Spleen (tissue), 11 donors: ENCODE measurements at regions not wholly inside any gene's neighbourhood (a gene's known extent, or its start where the extent isn't known, plus 50 kb on each side); places are given as distances from the start of the nearest gene placed in this dataset.

Experiments used
- DNase-seq: peaks from one replicate; pipeline ENCODE4 v3.0.0-alpha.2; 2020
- H3K27ac ChIP-seq, 8 donors: fragments of 200-600 bp; sonication (generic) in 7 of 8; 1 replicate in 4 of 8; 2 replicates in 4 of 8; pipeline versions ENCODE4 v1.5.0 to v1.8.0; 2016 to 2021; ENCODE audit warnings: inconsistent platforms in 4 of 8, mild to moderate bottlenecking in 4 of 8, moderate library complexity in 1 of 8
- H3K27me3 ChIP-seq, 7 donors: fragments of 200-600 bp; sonication (generic) in 6 of 7; replicated peaks in 1 of 7; 1 replicate in 4 of 7; 2 replicates in 3 of 7; pipeline versions ENCODE4 v1.5.0 to v1.8.0; 2016 to 2021; ENCODE audit warnings: inconsistent platforms in 3 of 7, mild to moderate bottlenecking in 1 of 7
- H3K36me3 ChIP-seq, 6 donors: fragments of 200-600 bp; sonication (generic) in 5 of 6; 1 replicate in 4 of 6; 2 replicates in 2 of 6; pipeline versions ENCODE4 v1.5.0 to v1.8.0; 2016 to 2021; ENCODE audit warnings: inconsistent platforms in 2 of 6
- H3K4me1 ChIP-seq, 6 donors: fragments of 200-600 bp; sonication (generic) in 5 of 6; 1 replicate in 3 of 6; 2 replicates in 3 of 6; pipeline versions ENCODE4 v1.5.0 to v1.8.0; 2016 to 2021; ENCODE audit warnings: inconsistent platforms in 3 of 6
- H3K4me3 ChIP-seq, 8 donors: fragments of 200-600 bp; sonication (generic) in 7 of 8; 1 replicate in 4 of 8; 2 replicates in 4 of 8; pipeline versions ENCODE4 v1.5.0 to v1.8.0; 2016 to 2021; ENCODE audit warnings: inconsistent platforms in 4 of 8, mild to moderate bottlenecking in 4 of 8, moderate library complexity in 2 of 8
- H3K9me3 ChIP-seq, 8 donors: fragments of 200-600 bp; sonication (generic) in 7 of 8; 1 replicate in 4 of 8; 2 replicates in 4 of 8; pipeline versions ENCODE4 v1.5.0 to v1.8.0; 2016 to 2021; ENCODE audit warnings: inconsistent platforms in 4 of 8
- POLR2A ChIP-seq, 3 donors: fragments of 450-650 bp; IDR thresholded peaks; one replicate each; pipeline ENCODE4 v1.5.1; 2017; ENCODE audit warnings: antibody characterized with exemption in 3 of 3, mild to moderate bottlenecking in 1 of 3
- POLR2AphosphoS5 ChIP-seq, 3 donors: sonication (generic); formaldehyde crosslinking; IDR thresholded peaks; one replicate each; pipeline ENCODE4 v1.5.1; 2017; ENCODE audit warnings: antibody characterized with exemption in 3 of 3
- WGBS, 5 donors: extraction: QIAGEN DNeasy Blood & Tissue Kit in 3 of 5; methylation state at CpG; one replicate each; pipeline versions ENCODE4 v1.1.5 to v1.1.7; 2013 to 2018; 5-methylcytosine and 5-hydroxymethylcytosine counted together
- intact Hi-C: fragments of 100-400 bp; cut with DNase I; formaldehyde crosslinking; loops from one replicate; pipeline ENCODE4 v1.15.0; 2023; ENCODE audit warnings: low total_unique reads
- TF ChIP-seq, protein P1 (sequence below), 11 experiments: fragments of 200-600 bp in 7 of 11; fragments of 450-650 bp in 4 of 11; sonication (generic) in 4 of 11; IDR thresholded peaks in 8 of 11; conservative IDR thresholded peaks in 3 of 11; 1 replicate in 7 of 11; 2 replicates in 4 of 11; pipeline versions ENCODE4 v1.4.0 to v1.8.0; 2016 to 2021; ENCODE audit warnings: antibody characterized with exemption in 11 of 11, inconsistent platforms in 4 of 11, mild to moderate bottlenecking in 1 of 11
- donor health status: healthy with polysubstance abuse.
- donor health status: DM: no; HTN: no; CAD: no; lungs with moderate emphysema.
- donor health status: DM: no; HTN: no; CAD: no.
- donor health status: Bipolar disorder and iron deficiency.
- donor health status: healthy.
- donor health status: DM: no; HTN: no; CAD: no.
- donor health status: DM: yes; HTN: yes; CAD: no.

DNA sequence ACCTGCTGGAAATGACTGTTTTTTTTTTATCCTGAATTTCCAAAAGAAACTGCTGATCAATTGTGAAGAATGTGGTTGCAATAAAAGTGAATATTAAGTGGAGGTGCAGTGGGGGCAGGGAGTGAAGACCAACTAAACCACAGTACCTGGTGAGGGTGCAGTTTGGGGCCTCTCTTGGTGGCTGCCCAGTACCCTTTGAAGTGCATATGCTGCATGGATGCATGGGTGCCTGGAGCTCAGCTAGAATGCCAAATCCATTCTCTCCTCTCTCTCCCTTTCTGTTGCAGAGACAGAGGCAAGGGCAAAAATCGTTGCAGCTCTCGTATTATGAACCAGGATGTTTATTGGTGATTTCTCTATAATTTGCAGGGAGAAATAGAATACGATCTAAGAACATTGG lies 420.5 kb upstream of the ONECUT1 start:
- H3K4me3 ChIP-seq: no peak overlapping the region
- no peaks in the 10 kb centered on the region for H3K36me3 ChIP-seq
- intact Hi-C loops: no loop called here
- no peaks in the 10 kb centered on the region for H3K4me1 ChIP-seq
- H3K9me3 ChIP-seq: peaks cover 0 to 9% (median 3%) of the 10 kb centered on the region in 8 donors
- WGBS, 5 donors: 64 to 79% (median 75%) methylated on average over 3 of the region's 3 CpGs
- peaks cover 0 to 3% (median 0%) of the 10 kb centered on the region in 7 donors for H3K27me3 ChIP-seq
- no peak overlapping the region for H3K27ac ChIP-seq
- TF ChIP-seq POLR2A (IDR thresholded peaks at IDR 0.05) (no peak), POLR2AphosphoS5 (IDR thresholded peaks at IDR 0.05) (no peak)
- TF ChIP-seq, protein P1, sequence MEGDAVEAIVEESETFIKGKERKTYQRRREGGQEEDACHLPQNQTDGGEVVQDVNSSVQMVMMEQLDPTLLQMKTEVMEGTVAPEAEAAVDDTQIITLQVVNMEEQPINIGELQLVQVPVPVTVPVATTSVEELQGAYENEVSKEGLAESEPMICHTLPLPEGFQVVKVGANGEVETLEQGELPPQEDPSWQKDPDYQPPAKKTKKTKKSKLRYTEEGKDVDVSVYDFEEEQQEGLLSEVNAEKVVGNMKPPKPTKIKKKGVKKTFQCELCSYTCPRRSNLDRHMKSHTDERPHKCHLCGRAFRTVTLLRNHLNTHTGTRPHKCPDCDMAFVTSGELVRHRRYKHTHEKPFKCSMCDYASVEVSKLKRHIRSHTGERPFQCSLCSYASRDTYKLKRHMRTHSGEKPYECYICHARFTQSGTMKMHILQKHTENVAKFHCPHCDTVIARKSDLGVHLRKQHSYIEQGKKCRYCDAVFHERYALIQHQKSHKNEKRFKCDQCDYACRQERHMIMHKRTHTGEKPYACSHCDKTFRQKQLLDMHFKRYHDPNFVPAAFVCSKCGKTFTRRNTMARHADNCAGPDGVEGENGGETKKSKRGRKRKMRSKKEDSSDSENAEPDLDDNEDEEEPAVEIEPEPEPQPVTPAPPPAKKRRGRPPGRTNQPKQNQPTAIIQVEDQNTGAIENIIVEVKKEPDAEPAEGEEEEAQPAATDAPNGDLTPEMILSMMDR (IDR thresholded peaks at IDR 0.05 in 8 of 11, conservative IDR thresholded peaks at IDR 0.05 in 3 of 11): no peak
- no peak for DNase-seq

DNA sequence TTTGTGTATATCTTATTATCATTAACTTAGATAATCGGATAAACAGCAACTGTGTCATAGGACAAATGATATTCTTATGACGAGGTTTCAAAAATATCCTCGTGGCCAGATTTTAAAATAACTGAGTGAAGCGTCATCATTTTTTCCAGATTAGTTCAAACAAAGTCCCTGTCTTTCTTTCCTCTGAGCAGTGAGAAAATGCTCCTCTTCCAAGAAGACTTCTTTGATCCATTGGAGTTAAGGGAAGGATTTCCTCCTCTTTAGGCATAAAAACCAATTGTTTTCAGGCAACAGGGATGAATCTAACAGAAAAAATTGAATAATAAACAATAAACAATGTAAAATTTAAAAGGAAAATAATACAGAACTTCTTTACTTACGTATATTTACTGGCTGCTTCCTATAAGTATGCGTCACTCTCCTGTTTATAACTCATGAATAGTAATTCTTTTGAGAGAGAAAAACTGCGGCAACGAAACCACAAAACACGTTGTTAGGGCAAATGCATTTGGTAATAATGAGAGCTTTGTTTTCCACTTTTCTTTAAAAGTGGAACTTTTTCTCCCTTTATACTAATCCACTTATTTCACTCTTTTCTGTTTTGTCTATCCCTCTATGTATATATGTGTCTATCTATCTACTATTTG lies 419.4 kb upstream of the ONECUT1 start:
- no peak overlapping the region for H3K4me3 ChIP-seq
- H3K4me1 ChIP-seq: no peaks in the 10 kb centered on the region
- no peaks in the 10 kb centered on the region for H3K36me3 ChIP-seq
- WGBS, 5 donors: 72 to 90% (median 88%) methylated on average over 9 of the region's 9 CpGs
- intact Hi-C loops: no loop called here
- no peak for DNase-seq
- peaks cover 0 to 3% (median 0%) of the 10 kb centered on the region in 7 donors for H3K27me3 ChIP-seq
- H3K9me3 ChIP-seq: peaks cover 0 to 11% (median 3%) of the 10 kb centered on the region in 8 donors
- TF ChIP-seq POLR2AphosphoS5 (IDR thresholded peaks at IDR 0.05) (no peak), POLR2A (IDR thresholded peaks at IDR 0.05) (no peak)
- TF ChIP-seq, protein P1 (IDR thresholded peaks at IDR 0.05 in 8 of 11, conservative IDR thresholded peaks at IDR 0.05 in 3 of 11): no peak
- no peak overlapping the region for H3K27ac ChIP-seq

DNA sequence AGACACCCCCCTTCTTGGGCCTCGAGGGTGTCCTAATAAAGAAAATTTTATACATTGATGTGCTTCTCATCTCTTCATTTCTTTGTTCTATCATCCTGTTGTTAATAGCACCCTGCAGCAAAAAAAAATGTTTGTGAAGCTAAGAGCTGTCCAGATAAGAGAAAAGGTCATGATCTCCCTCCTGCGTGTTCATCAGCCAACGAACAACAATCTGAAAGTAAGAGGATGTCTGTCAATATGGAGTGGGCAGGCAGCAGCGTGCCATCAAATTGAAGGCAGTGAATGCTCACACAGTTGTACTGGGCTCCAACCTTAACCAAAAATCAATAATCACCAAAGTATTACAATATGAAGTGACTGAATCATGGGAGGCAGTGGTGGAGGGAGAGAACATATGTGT lies 418.6 kb upstream of the ONECUT1 start:
- peaks cover 0 to 6% (median 0%) of the 10 kb centered on the region in 7 donors for H3K27me3 ChIP-seq
- H3K9me3 ChIP-seq: peaks cover 0 to 11% (median 3%) of the 10 kb centered on the region in 8 donors
- H3K27ac ChIP-seq: no peak overlapping the region
- no peak for DNase-seq
- TF ChIP-seq, protein P1 (IDR thresholded peaks at IDR 0.05 in 8 of 11, conservative IDR thresholded peaks at IDR 0.05 in 3 of 11): no peak
- TF ChIP-seq POLR2AphosphoS5 (IDR thresholded peaks at IDR 0.05) (no peak), POLR2A (IDR thresholded peaks at IDR 0.05) (no peak)
- no peak overlapping the region for H3K4me3 ChIP-seq
- 54 to 74% (median 66%) methylated on average over 4 of the region's 4 CpGs for WGBS, 5 donors
- no peaks in the 10 kb centered on the region for H3K36me3 ChIP-seq
- no peaks in the 10 kb centered on the region for H3K4me1 ChIP-seq
- intact Hi-C loops: no loop called here

GRCh38 chr15:53203454-53203853 lies 413.3 kb upstream of the ONECUT1 start:
- no peak for DNase-seq
- no peaks in the 10 kb centered on the region for H3K4me1 ChIP-seq
- peaks cover 0 to 11% (median 3%) of the 10 kb centered on the region in 8 donors for H3K9me3 ChIP-seq
- H3K27me3 ChIP-seq: peaks cover 0 to 25% (median 2%) of the 10 kb centered on the region in 7 donors
- H3K36me3 ChIP-seq: no peaks in the 10 kb centered on the region
- no peak overlapping the region for H3K27ac ChIP-seq
- H3K4me3 ChIP-seq: no peak overlapping the region
- TF ChIP-seq, protein P1 (IDR thresholded peaks at IDR 0.05 in 8 of 11, conservative IDR thresholded peaks at IDR 0.05 in 3 of 11): no peak
- TF ChIP-seq POLR2AphosphoS5 (IDR thresholded peaks at IDR 0.05): no peak
- TF ChIP-seq POLR2A (IDR thresholded peaks at IDR 0.05): no peak
- intact Hi-C loops: no loop called here
- WGBS, 5 donors: 16 to 30% (median 29%) methylated on average over 4 of the region's 4 CpGs
